HCT116 (cell line): ENCODE measurements at regions not wholly inside any gene's neighbourhood (a gene's known extent, or its start where the extent isn't known, plus 50 kb on each side); places are given as distances from the start of the nearest gene placed in this dataset.
A peak's percentile ranks its signal among the peaks of the same experiment; 100 is the strongest.

ENCODE experiments used
- ATAC-seq: fragments of 200-7000 bp; cut with Tn5 transposase; 2 replicates; pipeline ENCODE4 v1.9.1; 2020; ENCODE audit warnings: mild to moderate bottlenecking, moderate library complexity
- BruUV-seq: library from RNA; stranded (reverse); fragments of 400-500 nt; replicated peaks from 2 replicates; lab custom pipeline; 2021; lab: Mats Ljungman, UMichigan
- CTCF ChIA-PET: fragments of 300-600 bp; sonication (Branson Sonifier 250); formaldehyde crosslinking; loops from one replicate; lab custom pipeline; 2021; ENCODE audit warnings: antibody characterized with exemption; lab: Charles Lee
- POLR2A ChIA-PET: fragments of 300-600, 350-600 bp; sonication (Branson Sonifier 250); formaldehyde crosslinking; loops from one replicate; lab custom pipeline; 2021; ENCODE audit warnings: antibody characterized with exemption; lab: Charles Lee
- RAD21 ChIA-PET, 2 experiments: fragments of 300-600 bp; sonication (Branson Sonifier 250); formaldehyde crosslinking; loops; one replicate each; lab custom pipeline; 2023; ENCODE audit warnings: low total read pairs in 2 of 2; ENCODE audit not compliant: uncharacterized antibody in 2 of 2, unreplicated experiment in 2 of 2, low non-redundant PET in 1 of 2; lab: Charles Lee
- DNase-seq: peaks from one replicate; pipeline ENCODE4 v3.0.0-alpha.2; 2010; ENCODE audit warnings: low read depth, low spot score
- H2AFZ ChIP-seq: fragments of 200-600 bp; shearing (Covaris generic), sonication (generic); 2 replicates; pipeline ENCODE4 v1.6.1; 2017; ENCODE audit warnings: low read depth, mixed run types, mixed read lengths, antibody characterized with exemption, low read length; ENCODE audit not compliant: poor library complexity, severe bottlenecking
- H3K27ac ChIP-seq: 2 replicates; pipeline ENCODE4 v1.5.1; 2012; ENCODE audit warnings: low read depth, low read length
- H3K27me3 ChIP-seq: fragments of 200-600 bp; sonication (generic); 2 replicates; pipeline ENCODE4 v1.6.1; 2016; ENCODE audit warnings: mixed run types, low read length, mixed read lengths; ENCODE audit not compliant: insufficient read depth
- H3K36me3 ChIP-seq, 2 experiments: fragments of 200-500 bp in 1 of 2; fragments of 200-600 bp in 1 of 2; sonication (Bioruptor generic) in 1 of 2; sonication (generic) in 1 of 2; 2 replicates each; pipeline versions ENCODE4 v1.5.1 to v1.6.1; 2014 to 2016; ENCODE audit warnings: low read length in 2 of 2, inconsistent platforms in 1 of 2, mixed read lengths in 1 of 2, mixed run types in 1 of 2; ENCODE audit not compliant: insufficient read depth in 2 of 2, control insufficient read depth in 1 of 2
- H3K4me1 ChIP-seq, 2 experiments: fragments of 200-600 bp in 1 of 2; sonication (generic) in 1 of 2; 2 replicates each; pipeline versions ENCODE4 v1.5.1 to v1.6.1; 2012 to 2017; ENCODE audit warnings: low read length in 2 of 2, inconsistent platforms in 1 of 2, mild to moderate bottlenecking in 1 of 2, mixed read lengths in 1 of 2, mixed run types in 1 of 2, moderate library complexity in 1 of 2; ENCODE audit not compliant: insufficient read depth in 2 of 2, control insufficient read depth in 1 of 2
- H3K4me2 ChIP-seq: fragments of 200-600 bp; sonication (generic); 2 replicates; pipeline ENCODE4 v1.6.1; 2017; ENCODE audit warnings: mixed run types, low read length, mixed read lengths
- H3K4me3 ChIP-seq, 2 experiments: fragments of 200-600 bp in 1 of 2; sonication (generic) in 1 of 2; replicated peaks in 1 of 2; 2 replicates each; pipeline ENCODE4 v1.5.1; 2011 to 2016; ENCODE audit warnings: low read length in 2 of 2, control low read depth in 1 of 2, low read depth in 1 of 2, mild to moderate bottlenecking in 1 of 2, mixed read lengths in 1 of 2, mixed run types in 1 of 2
- H3K79me2 ChIP-seq: fragments of 200-600 bp; sonication (generic); 2 replicates; pipeline ENCODE4 v1.6.1; 2017; ENCODE audit warnings: mild to moderate bottlenecking, mixed run types, low read length, moderate library complexity, mixed read lengths; ENCODE audit not compliant: insufficient read depth
- H3K9ac ChIP-seq: fragments of 200-600 bp; sonication (generic); 2 replicates; pipeline ENCODE4 v1.6.1; 2016; ENCODE audit warnings: low read length, mixed read lengths
- H3K9me2 ChIP-seq: fragments of 200-600 bp; sonication (generic), shearing (Covaris generic); 2 replicates; pipeline ENCODE4 v1.6.1; 2017; ENCODE audit warnings: mixed run types, mild to moderate bottlenecking, moderate library complexity; ENCODE audit not compliant: insufficient read depth
- H3K9me3 ChIP-seq, 2 experiments: fragments of 200-500 bp in 1 of 2; fragments of 200-600 bp in 1 of 2; sonication (Bioruptor generic) in 1 of 2; sonication (generic) in 1 of 2; 2 replicates each; pipeline ENCODE4 v1.6.1; 2014 to 2017; ENCODE audit warnings: low read length in 2 of 2, mixed read lengths in 2 of 2, inconsistent platforms in 1 of 2, low read depth in 1 of 2, mild to moderate bottlenecking in 1 of 2, mixed run types in 1 of 2, moderate library complexity in 1 of 2; ENCODE audit not compliant: control insufficient read depth in 1 of 2, insufficient read depth in 1 of 2
- H4K20me1 ChIP-seq: fragments of 200-600 bp; sonication (generic), shearing (Covaris generic); 2 replicates; pipeline ENCODE4 v1.6.1; 2017; ENCODE audit warnings: mixed run types, mild to moderate bottlenecking, moderate library complexity; ENCODE audit not compliant: insufficient read depth
- CEBPB ChIP-seq: IDR thresholded peaks from 2 replicates; pipeline ENCODE4 v1.6.1; 2012; ENCODE audit warnings: low read depth
- EGR1 ChIP-seq: IDR thresholded peaks from 2 replicates; pipeline ENCODE4 v1.6.1; 2012; ENCODE audit warnings: low read depth
- ELF1 ChIP-seq: IDR thresholded peaks from 2 replicates; pipeline ENCODE4 v1.6.1; 2012; ENCODE audit warnings: low read depth, borderline replicate concordance
- EZH2 ChIP-seq: fragments of 200-600 bp; sonication (generic); IDR thresholded peaks from 2 replicates; pipeline ENCODE4 v1.6.1; 2017; ENCODE audit warnings: antibody characterized with exemption, mixed run types
- EZH2phosphoT487 ChIP-seq: fragments of 200-600 bp; IDR thresholded peaks from 2 replicates; pipeline ENCODE4 v1.6.1; 2018; ENCODE audit warnings: antibody characterized with exemption, borderline replicate concordance
- FOSL1 ChIP-seq: IDR thresholded peaks from 2 replicates; pipeline ENCODE4 v1.6.1; 2012; ENCODE audit warnings: low read depth
- JUND ChIP-seq: IDR thresholded peaks from 2 replicates; pipeline ENCODE4 v1.6.1; 2012
- POLR2A ChIP-seq: IDR thresholded peaks from 2 replicates; pipeline ENCODE4 v1.7.0; 2011; ENCODE audit warnings: borderline replicate concordance; ENCODE audit not compliant: insufficient read depth, insufficient read length; ENCODE audit errors: extremely low read depth
- POLR2AphosphoS5 ChIP-seq: IDR thresholded peaks from 2 replicates; pipeline ENCODE4 v1.6.1; 2011; ENCODE audit warnings: mild to moderate bottlenecking, low read depth, low read length, moderate library complexity
- RAD21 ChIP-seq: IDR thresholded peaks from 2 replicates; pipeline ENCODE4 v1.6.1; 2012; ENCODE audit warnings: low read depth, mild to moderate bottlenecking
- SIN3A ChIP-seq: IDR thresholded peaks from 2 replicates; pipeline ENCODE4 v1.6.1; 2012; ENCODE audit warnings: low read depth
- SP1 ChIP-seq: IDR thresholded peaks from 2 replicates; pipeline ENCODE4 v1.6.1; 2012; ENCODE audit warnings: low read depth
- SRF ChIP-seq: IDR thresholded peaks from 2 replicates; pipeline ENCODE4 v1.6.1; 2012; ENCODE audit warnings: low read depth
- ZFX ChIP-seq: fragments of 450-650 bp; IDR thresholded peaks from 2 replicates; pipeline ENCODE4 v1.6.1; 2017
- ZNF274 ChIP-seq: fragments of 200-500 bp; sonication (Bioruptor generic); IDR thresholded peaks from 2 replicates; pipeline ENCODE4 v1.6.1; 2014; ENCODE audit warnings: mild to moderate bottlenecking, low read depth, low read length, inconsistent platforms
- intact Hi-C: fragments of 100-400 bp; cut with micrococcal nuclease; formaldehyde crosslinking; loops from 2 replicates; pipeline ENCODE4 v1.10.0; 2022
- TF ChIP-seq, protein P1 (sequence below): IDR thresholded peaks from 2 replicates; pipeline ENCODE4 v1.6.1; 2012
- TF ChIP-seq, protein P2 (sequence below): IDR thresholded peaks from 2 replicates; pipeline ENCODE4 v1.6.1; 2012; ENCODE audit warnings: low read depth
- TF ChIP-seq, protein P3 (sequence below), 3 experiments: fragments of 200-600 bp in 1 of 3; sonication (generic) in 1 of 3; IDR thresholded peaks in 2 of 3; conservative IDR thresholded peaks in 1 of 3; 2 replicates each; pipeline ENCODE4 v1.5.1; 2012 to 2017; ENCODE audit warnings: low read depth in 2 of 3, low read length in 2 of 3, antibody characterized with exemption in 1 of 3, borderline replicate concordance in 1 of 3, control low read depth in 1 of 3, mild to moderate bottlenecking in 1 of 3, mixed read lengths in 1 of 3, mixed run types in 1 of 3, moderate library complexity in 1 of 3; ENCODE audit not compliant: insufficient read depth in 1 of 3
- TF ChIP-seq, protein P4 (sequence below): IDR thresholded peaks from 2 replicates; pipeline ENCODE4 v1.6.1; 2012

DNA sequence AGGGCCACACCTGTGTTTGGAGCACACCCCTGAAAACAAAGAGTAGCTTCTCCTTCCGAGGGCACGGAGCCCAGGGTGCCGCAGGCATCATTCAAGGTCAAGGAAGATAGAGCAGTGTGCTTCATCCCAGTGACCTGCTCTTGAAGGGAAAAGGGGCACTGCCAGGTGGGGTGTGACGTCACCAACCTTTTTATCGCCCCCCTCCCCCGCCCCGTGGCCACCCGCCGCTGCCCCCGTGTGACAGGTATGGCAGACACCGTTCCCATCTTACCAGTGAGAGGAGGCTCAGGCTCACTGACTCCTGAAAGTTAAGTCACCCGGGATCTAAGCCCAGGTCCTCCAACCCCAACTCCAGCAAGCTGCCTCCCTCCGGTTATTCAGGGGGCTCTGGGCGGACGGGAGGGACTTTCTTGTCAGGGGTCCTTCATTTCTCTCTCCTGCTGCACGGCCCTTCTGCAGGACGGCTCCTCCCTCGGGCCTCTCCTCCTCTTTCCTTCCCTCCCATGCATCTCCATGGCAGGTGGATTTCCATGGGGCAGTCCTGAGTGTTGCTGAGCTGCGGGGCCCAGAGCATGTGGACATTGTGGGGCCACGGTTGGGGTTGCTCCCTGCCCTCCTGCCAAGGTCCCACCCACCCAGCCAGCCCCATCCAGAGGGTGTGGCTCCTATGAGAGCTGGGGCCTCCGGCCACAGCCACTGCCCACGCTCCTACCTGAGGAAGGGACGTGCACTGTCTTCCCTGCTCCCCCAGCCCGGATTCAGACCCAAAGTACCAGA lies 114.1 kb upstream of the HDAC4 start:
- no peak overlapping the region for H3K4me3 ChIP-seq
- no peak overlapping the region for H3K4me2 ChIP-seq
- H3K36me3 ChIP-seq: no peaks in the 10 kb centered on the region
- BruUV-seq: no TSS peak
- no peaks in the 10 kb centered on the region for H3K79me2 ChIP-seq
- DNase-seq (no peak), ATAC-seq (peak; percentile 42; the same call in 1 of the 2 replicates)
- no peaks in the 10 kb centered on the region for H3K4me1 ChIP-seq
- intact Hi-C loops: no loop called here
- TF ChIP-seq SP1: no peak
- TF ChIP-seq RAD21: no peak
- TF ChIP-seq, protein P1, sequence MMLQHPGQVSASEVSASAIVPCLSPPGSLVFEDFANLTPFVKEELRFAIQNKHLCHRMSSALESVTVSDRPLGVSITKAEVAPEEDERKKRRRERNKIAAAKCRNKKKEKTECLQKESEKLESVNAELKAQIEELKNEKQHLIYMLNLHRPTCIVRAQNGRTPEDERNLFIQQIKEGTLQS: no peak
- TF ChIP-seq SRF: no peak
- TF ChIP-seq, protein P2, sequence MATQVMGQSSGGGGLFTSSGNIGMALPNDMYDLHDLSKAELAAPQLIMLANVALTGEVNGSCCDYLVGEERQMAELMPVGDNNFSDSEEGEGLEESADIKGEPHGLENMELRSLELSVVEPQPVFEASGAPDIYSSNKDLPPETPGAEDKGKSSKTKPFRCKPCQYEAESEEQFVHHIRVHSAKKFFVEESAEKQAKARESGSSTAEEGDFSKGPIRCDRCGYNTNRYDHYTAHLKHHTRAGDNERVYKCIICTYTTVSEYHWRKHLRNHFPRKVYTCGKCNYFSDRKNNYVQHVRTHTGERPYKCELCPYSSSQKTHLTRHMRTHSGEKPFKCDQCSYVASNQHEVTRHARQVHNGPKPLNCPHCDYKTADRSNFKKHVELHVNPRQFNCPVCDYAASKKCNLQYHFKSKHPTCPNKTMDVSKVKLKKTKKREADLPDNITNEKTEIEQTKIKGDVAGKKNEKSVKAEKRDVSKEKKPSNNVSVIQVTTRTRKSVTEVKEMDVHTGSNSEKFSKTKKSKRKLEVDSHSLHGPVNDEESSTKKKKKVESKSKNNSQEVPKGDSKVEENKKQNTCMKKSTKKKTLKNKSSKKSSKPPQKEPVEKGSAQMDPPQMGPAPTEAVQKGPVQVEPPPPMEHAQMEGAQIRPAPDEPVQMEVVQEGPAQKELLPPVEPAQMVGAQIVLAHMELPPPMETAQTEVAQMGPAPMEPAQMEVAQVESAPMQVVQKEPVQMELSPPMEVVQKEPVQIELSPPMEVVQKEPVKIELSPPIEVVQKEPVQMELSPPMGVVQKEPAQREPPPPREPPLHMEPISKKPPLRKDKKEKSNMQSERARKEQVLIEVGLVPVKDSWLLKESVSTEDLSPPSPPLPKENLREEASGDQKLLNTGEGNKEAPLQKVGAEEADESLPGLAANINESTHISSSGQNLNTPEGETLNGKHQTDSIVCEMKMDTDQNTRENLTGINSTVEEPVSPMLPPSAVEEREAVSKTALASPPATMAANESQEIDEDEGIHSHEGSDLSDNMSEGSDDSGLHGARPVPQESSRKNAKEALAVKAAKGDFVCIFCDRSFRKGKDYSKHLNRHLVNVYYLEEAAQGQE: no peak
- TF ChIP-seq, protein P3, sequence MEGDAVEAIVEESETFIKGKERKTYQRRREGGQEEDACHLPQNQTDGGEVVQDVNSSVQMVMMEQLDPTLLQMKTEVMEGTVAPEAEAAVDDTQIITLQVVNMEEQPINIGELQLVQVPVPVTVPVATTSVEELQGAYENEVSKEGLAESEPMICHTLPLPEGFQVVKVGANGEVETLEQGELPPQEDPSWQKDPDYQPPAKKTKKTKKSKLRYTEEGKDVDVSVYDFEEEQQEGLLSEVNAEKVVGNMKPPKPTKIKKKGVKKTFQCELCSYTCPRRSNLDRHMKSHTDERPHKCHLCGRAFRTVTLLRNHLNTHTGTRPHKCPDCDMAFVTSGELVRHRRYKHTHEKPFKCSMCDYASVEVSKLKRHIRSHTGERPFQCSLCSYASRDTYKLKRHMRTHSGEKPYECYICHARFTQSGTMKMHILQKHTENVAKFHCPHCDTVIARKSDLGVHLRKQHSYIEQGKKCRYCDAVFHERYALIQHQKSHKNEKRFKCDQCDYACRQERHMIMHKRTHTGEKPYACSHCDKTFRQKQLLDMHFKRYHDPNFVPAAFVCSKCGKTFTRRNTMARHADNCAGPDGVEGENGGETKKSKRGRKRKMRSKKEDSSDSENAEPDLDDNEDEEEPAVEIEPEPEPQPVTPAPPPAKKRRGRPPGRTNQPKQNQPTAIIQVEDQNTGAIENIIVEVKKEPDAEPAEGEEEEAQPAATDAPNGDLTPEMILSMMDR (IDR thresholded peaks at IDR 0.05 in 2 of 3, conservative IDR thresholded peaks at IDR 0.05 in 1 of 3; ENCODE audit: borderline replicate concordance in 1 of 3, insufficient read depth in 1 of 3, low read depth in 2 of 3, low read length in 2 of 3): no peak
- TF ChIP-seq ZNF274: no peak
- no peak for TF ChIP-seq EZH2
- no peak for TF ChIP-seq ELF1
- TF ChIP-seq JUND: no peak
- TF ChIP-seq POLR2A: no peak
- TF ChIP-seq EGR1: no peak
- no peak for TF ChIP-seq CEBPB
- TF ChIP-seq, protein P4, sequence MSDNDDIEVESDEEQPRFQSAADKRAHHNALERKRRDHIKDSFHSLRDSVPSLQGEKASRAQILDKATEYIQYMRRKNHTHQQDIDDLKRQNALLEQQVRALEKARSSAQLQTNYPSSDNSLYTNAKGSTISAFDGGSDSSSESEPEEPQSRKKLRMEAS: no peak
- TF ChIP-seq POLR2AphosphoS5: no peak
- no peak for TF ChIP-seq EZH2phosphoT487
- no peak for TF ChIP-seq FOSL1
- TF ChIP-seq SIN3A: no peak
- TF ChIP-seq ZFX: no peak
- no peaks in the 10 kb centered on the region for H3K27me3 ChIP-seq
- POLR2A ChIA-PET: no interaction called here
- H3K27ac ChIP-seq: no peak overlapping the region
- no peaks in the 10 kb centered on the region for H3K9me2 ChIP-seq
- no peak overlapping the region for H3K9ac ChIP-seq
- no peaks in the 10 kb centered on the region for H3K9me3 ChIP-seq
- H4K20me1 ChIP-seq: no peaks in the 10 kb centered on the region
- RAD21 ChIA-PET: no interaction called here
- no peak overlapping the region for H2AFZ ChIP-seq
- CTCF ChIA-PET: no interaction called here
